Esophagus (tissue), 2 donors: ENCODE measurements at regions not wholly inside any gene's neighbourhood (a gene's known extent, or its start where the extent isn't known, plus 50 kb on each side); places are given as distances from the start of the nearest gene placed in this dataset.
"Not testable (repeated sequence)": the region's sequence is repeated elsewhere in the genome, so short reads cannot be mapped to it uniquely, and the experiment has no call there.

ENCODE experiments used
- H3K27ac ChIP-seq, 2 donors: one replicate each; pipeline ENCODE4 v1.5.1; 2013; ENCODE audit warnings: low read depth in 2 of 2, mild to moderate bottlenecking in 2 of 2, inconsistent platforms in 1 of 2, low read length in 1 of 2, moderate library complexity in 1 of 2
- H3K27me3 ChIP-seq, 2 donors: one replicate each; pipeline ENCODE4 v1.6.1; 2013; ENCODE audit warnings: low read length in 2 of 2, control low read depth in 1 of 2, mild to moderate bottlenecking in 1 of 2; ENCODE audit not compliant: insufficient read depth in 2 of 2, control insufficient read depth in 1 of 2
- H3K36me3 ChIP-seq, 2 donors: one replicate each; pipeline ENCODE4 v1.6.1; 2013; ENCODE audit warnings: low read length in 1 of 2; ENCODE audit not compliant: control insufficient read depth in 2 of 2, insufficient read depth in 2 of 2
- H3K4me1 ChIP-seq, 2 donors: one replicate each; pipeline ENCODE4 v1.6.1; 2013; ENCODE audit warnings: low read length in 1 of 2; ENCODE audit not compliant: control insufficient read depth in 2 of 2, insufficient read depth in 2 of 2
- H3K4me3 ChIP-seq, 2 donors: one replicate each; pipeline ENCODE4 v1.5.1; 2013; ENCODE audit warnings: low read length in 2 of 2, mild to moderate bottlenecking in 2 of 2, low read depth in 1 of 2, moderate library complexity in 1 of 2
- H3K9me3 ChIP-seq, 2 donors: one replicate each; pipeline ENCODE4 v1.6.1; 2013; ENCODE audit warnings: mild to moderate bottlenecking in 2 of 2, low read depth in 1 of 2, low read length in 1 of 2, moderate library complexity in 1 of 2; ENCODE audit not compliant: control insufficient read depth in 2 of 2, insufficient read depth in 1 of 2
- WGBS, 2 donors: extraction: QIAGEN DNeasy Blood & Tissue Kit; methylation state at CpG; one replicate each; pipeline ENCODE4 v1.1.7; 2013; 5-methylcytosine and 5-hydroxymethylcytosine counted together
- donor health status: healthy with polysubstance abuse.
- donor health status: Bipolar disorder and iron deficiency.

GRCh38 chr5:143982957-143983356 lies 171.0 kb downstream of the HMHB1 start:
- not testable (repeated sequence) for H3K36me3 ChIP-seq, H3K4me1 ChIP-seq, H3K27me3 ChIP-seq, H3K27ac ChIP-seq, H3K9me3 ChIP-seq, H3K4me3 ChIP-seq
- 85 to 86% methylated on average over 4 of the region's 4 CpGs for WGBS, 2 donors

GRCh38 chr5:143985832-143986515 lies 174.0 kb downstream of the HMHB1 start:
- WGBS, 2 donors: 78 to 84% methylated on average over 2 of the region's 2 CpGs
- H3K36me3 ChIP-seq: no peaks in the 10 kb centered on the region
- peaks cover 0 to 2% of the 10 kb centered on the region in 2 donors for H3K4me1 ChIP-seq
- H3K27me3 ChIP-seq: no peaks in the 10 kb centered on the region
- H3K27ac ChIP-seq: no peak overlapping the region
- no peak overlapping the region for H3K4me3 ChIP-seq
- H3K9me3 ChIP-seq: no peaks in the 10 kb centered on the region

GRCh38 chr5:143986516-143987212 lies 174.7 kb downstream of the HMHB1 start:
- Histone ChIP-seq H3K4me1 (peaks cover 0 to 2% of the 10 kb centered on the region in 2 donors), H3K36me3 (no peaks in the 10 kb centered on the region), H3K9me3 (no peaks in the 10 kb centered on the region), H3K27ac (no peak overlapping the region), H3K4me3 (no peak overlapping the region), H3K27me3 (no peaks in the 10 kb centered on the region)
- 65 to 69% methylated on average over 6 of the region's 6 CpGs for WGBS, 2 donors

- H3K9me3 ChIP-seq: no peaks in the 10 kb centered on the region
- no peaks in the 10 kb centered on the region for H3K27me3 ChIP-seq
- no peak overlapping the region for H3K4me3 ChIP-seq
- no peaks in the 10 kb centered on the region for H3K36me3 ChIP-seq
- H3K4me1 ChIP-seq: peaks cover 0 to 2% of the 10 kb centered on the region in 2 donors
- 82 to 89% methylated on average over 2 of the region's 2 CpGs for WGBS, 2 donors
- H3K27ac ChIP-seq: no peak overlapping the region
These were observed 175.3 kb downstream of the HMHB1 start for GRCh38 chr5:143987264-143987663.

- no peak overlapping the region for H3K4me3 ChIP-seq
- no peak overlapping the region for H3K27ac ChIP-seq
- H3K36me3 ChIP-seq: no peaks in the 10 kb centered on the region
- no peaks in the 10 kb centered on the region for H3K27me3 ChIP-seq
- no peaks in the 10 kb centered on the region for H3K9me3 ChIP-seq
- WGBS, 2 donors: 83 to 84% methylated on average over 3 of the region's 3 CpGs
- H3K4me1 ChIP-seq: peaks cover 0 to 2% of the 10 kb centered on the region in 2 donors
These were observed 176.0 kb downstream of the HMHB1 start for GRCh38 chr5:143987751-143988560.

- no peaks in the 10 kb centered on the region for H3K36me3 ChIP-seq
- no peaks in the 10 kb centered on the region for H3K27me3 ChIP-seq
- no peak overlapping the region for H3K4me3 ChIP-seq
- no peak overlapping the region for H3K27ac ChIP-seq
- 76 to 77% methylated on average over 1 of the region's 1 CpG for WGBS, 2 donors
- H3K9me3 ChIP-seq: no peaks in the 10 kb centered on the region
- H3K4me1 ChIP-seq: no peaks in the 10 kb centered on the region
These were observed 178.0 kb downstream of the YIPF5 start for GRCh38 chr5:143992496-143992895.

GRCh38 chr5:144002876-144003275 lies 167.6 kb downstream of the YIPF5 start:
- H3K36me3 ChIP-seq: no peaks in the 10 kb centered on the region
- no peak overlapping the region for H3K27ac ChIP-seq
- no peaks in the 10 kb centered on the region for H3K27me3 ChIP-seq
- no peaks in the 10 kb centered on the region for H3K4me1 ChIP-seq
- H3K4me3 ChIP-seq: no peak overlapping the region
- H3K9me3 ChIP-seq: no peaks in the 10 kb centered on the region

GRCh38 chr5:144003636-144004035 lies 166.8 kb downstream of the YIPF5 start:
- 75 to 85% methylated on average over 3 of the region's 3 CpGs for WGBS, 2 donors
- H3K27ac ChIP-seq: no peak overlapping the region

GRCh38 chr5:144004146-144004545 lies 166.3 kb downstream of the YIPF5 start:
- H3K27ac ChIP-seq: no peak overlapping the region
- no peaks in the 10 kb centered on the region for H3K27me3 ChIP-seq
- H3K4me1 ChIP-seq: no peaks in the 10 kb centered on the region
- H3K9me3 ChIP-seq: no peaks in the 10 kb centered on the region
- WGBS, 2 donors: 29 to 58% methylated on average over 1 of the region's 1 CpG
- no peak overlapping the region for H3K4me3 ChIP-seq
- no peaks in the 10 kb centered on the region for H3K36me3 ChIP-seq

More at GRCh38 chr5:144003636-144004035, 166.8 kb downstream of the YIPF5 start:
- Histone ChIP-seq H3K9me3 (no peaks in the 10 kb centered on the region), H3K27me3 (no peaks in the 10 kb centered on the region), H3K4me3 (no peak overlapping the region), H3K4me1 (no peaks in the 10 kb centered on the region), H3K36me3 (no peaks in the 10 kb centered on the region)
